Heart left ventricle (tissue), 13 donors: ENCODE measurements at regions not wholly inside any gene's neighbourhood (a gene's known extent, or its start where the extent isn't known, plus 50 kb on each side); places are given as distances from the start of the nearest gene placed in this dataset.

Source experiments
- CTCF ChIP-seq, 12 donors: fragments of 200-600 bp; sonication (generic) in 4 of 12; IDR thresholded peaks; one replicate each; pipeline versions ENCODE4 v1.5.0 to v1.8.0; 2018 to 2022; ENCODE audit warnings: antibody characterized with exemption in 12 of 12, mild to moderate bottlenecking in 5 of 12
- POLR2A ChIP-seq, 2 donors: fragments of 450-650 bp; IDR thresholded peaks; one replicate each; pipeline ENCODE4 v1.6.1; 2017; ENCODE audit warnings: antibody characterized with exemption in 2 of 2, mild to moderate bottlenecking in 2 of 2, moderate library complexity in 2 of 2
- donor health status: ischemic (EF 13 %, LVEDD 7.1; RV severe dilation, severe dysfunction).
- donor health status: DM: no; HTN: yes; CAD: no.
- donor health status: DM: no; HTN: no; CAD: no.
- donor health status: ischemic (EF 25% LVEDD 6.9; RV normal size, moderate dysfunction).
- donor health status: ischemic (EF 25% LVEDD 5.7; RV mildly dilated, moderate dysfunction).
- donor health status: ischemic (EF 35%, LVEDD 5.7; RV mildly dilated, moderate dysfunction).
- donor health status: nonischemic (EF 11% LVEDD 7.7; RV severe dilation, severe dysfunction).
- donor health status: DM: yes; HTN: yes; CAD: no.
- donor health status: PGD.
- donor health status: ischemic (EF 29% LVEDD 5.4; RV normal size, mild dysfunction).
- donor health status: nonischemic (EF 23%, LVEDD 6.1; RV moderate dilation, normal function).

GRCh38 chr3:24661175-24661584 is 166.5 kb upstream of the THRB start:
- TF ChIP-seq CTCF (IDR thresholded peaks at IDR 0.05) (no peak), POLR2A (IDR thresholded peaks at IDR 0.05) (no peak)
